GM12878 (cell line): ENCODE measurements at regions not wholly inside any gene's neighbourhood (a gene's known extent, or its start where the extent isn't known, plus 50 kb on each side); places are given as distances from the start of the nearest gene placed in this dataset.
A peak's percentile ranks its signal among the peaks of the same experiment; 100 is the strongest.

Experiments used
- BHLHE40 ChIP-seq, 2 experiments: fragments of 450-650 bp in 1 of 2; IDR thresholded peaks; 2 replicates each; pipeline ENCODE4 v1.6.1; 2011 to 2017; ENCODE audit warnings: low read depth in 2 of 2, borderline replicate concordance in 1 of 2, improper control_type of control experiment in 1 of 2, low read length in 1 of 2, mild to moderate bottlenecking in 1 of 2
- CREM ChIP-seq: IDR thresholded peaks from 2 replicates; pipeline ENCODE4 v1.6.1; 2014; ENCODE audit warnings: antibody characterized with exemption, low read depth
- DPF2 ChIP-seq: fragments of 450-650 bp; IDR thresholded peaks from 2 replicates; pipeline ENCODE4 v1.6.1; 2017; ENCODE audit warnings: mild to moderate bottlenecking
- IRF4 ChIP-seq: IDR thresholded peaks from 2 replicates; pipeline ENCODE4 v1.6.1; 2011; ENCODE audit warnings: low read depth, low read length
- JUNB ChIP-seq: IDR thresholded peaks from 2 replicates; pipeline ENCODE4 v1.6.1; 2016; ENCODE audit warnings: antibody characterized with exemption, mild to moderate bottlenecking
- MEF2B ChIP-seq: fragments of 450-650 bp; IDR thresholded peaks from 2 replicates; pipeline ENCODE4 v1.6.1; 2018; ENCODE audit warnings: mild to moderate bottlenecking, moderate library complexity; ENCODE audit not compliant: partially characterized antibody, poor library complexity, severe bottlenecking
- MTA3 ChIP-seq: IDR thresholded peaks from 2 replicates; pipeline ENCODE4 v1.6.1; 2012; ENCODE audit warnings: low read length, inconsistent platforms, borderline replicate concordance
- RAD21 ChIP-seq: IDR thresholded peaks from 2 replicates; pipeline ENCODE4 v1.6.1; 2011; ENCODE audit warnings: mild to moderate bottlenecking, low read depth, low read length, moderate library complexity; ENCODE audit not compliant: insufficient read depth
- RUNX3 ChIP-seq: IDR thresholded peaks from 2 replicates; pipeline ENCODE4 v1.6.1; 2012; ENCODE audit warnings: low read length, inconsistent platforms
- SREBF1 ChIP-seq: IDR thresholded peaks from 2 replicates; pipeline ENCODE4 v1.6.1; 2012; ENCODE audit warnings: mild to moderate bottlenecking, low read length
- SUZ12 ChIP-seq: fragments of 200-600 bp; sonication (generic); IDR thresholded peaks from one replicate; pipeline ENCODE4 v1.6.1; 2018; ENCODE audit warnings: antibody characterized with exemption, mild to moderate bottlenecking; ENCODE audit not compliant: unreplicated experiment
- ZNF622 ChIP-seq: fragments of 450-650 bp; IDR thresholded peaks from 2 replicates; pipeline ENCODE4 v1.6.1; 2017; ENCODE audit warnings: mild to moderate bottlenecking, inconsistent platforms
- TF ChIP-seq, protein P1 (sequence below): fragments of 450-650 bp; IDR thresholded peaks from 2 replicates; pipeline ENCODE4 v1.6.1; 2017; ENCODE audit warnings: borderline replicate concordance
- TF ChIP-seq, protein P2 (sequence below): IDR thresholded peaks from 2 replicates; pipeline ENCODE4 v1.6.1; 2011; ENCODE audit warnings: borderline replicate concordance, low read depth, mild to moderate bottlenecking, moderate library complexity, mixed read lengths, low read length; ENCODE audit not compliant: insufficient read depth; ENCODE audit errors: extremely low read length
- TF ChIP-seq, protein P3 (sequence below): fragments of 450-650 bp; IDR thresholded peaks from 2 replicates; pipeline ENCODE4 v1.6.1; 2017; ENCODE audit warnings: mild to moderate bottlenecking, moderate library complexity
- TF ChIP-seq, protein P4 (sequence below): fragments of 450-650 bp; IDR thresholded peaks from 2 replicates; pipeline ENCODE4 v1.6.1; 2017; ENCODE audit warnings: mild to moderate bottlenecking
- TF ChIP-seq, protein P5 (sequence below): fragments of 450-650 bp; IDR thresholded peaks from 2 replicates; pipeline ENCODE4 v1.6.1; 2017; ENCODE audit warnings: low read depth, mild to moderate bottlenecking, moderate library complexity
- TF ChIP-seq, protein P6 (sequence below), 3 experiments: IDR thresholded peaks in 2 of 3; conservative IDR thresholded peaks in 1 of 3; 2 replicates each; pipeline ENCODE4 v1.5.1; 2011; ENCODE audit warnings: low read depth in 3 of 3, low read length in 3 of 3, mild to moderate bottlenecking in 3 of 3, control low read depth in 2 of 3, moderate library complexity in 2 of 3, inconsistent platforms in 1 of 3, mixed read lengths in 1 of 3; ENCODE audit not compliant: control insufficient read depth in 2 of 3, insufficient read depth in 1 of 3; ENCODE audit errors: extremely low read depth in 1 of 3

DNA sequence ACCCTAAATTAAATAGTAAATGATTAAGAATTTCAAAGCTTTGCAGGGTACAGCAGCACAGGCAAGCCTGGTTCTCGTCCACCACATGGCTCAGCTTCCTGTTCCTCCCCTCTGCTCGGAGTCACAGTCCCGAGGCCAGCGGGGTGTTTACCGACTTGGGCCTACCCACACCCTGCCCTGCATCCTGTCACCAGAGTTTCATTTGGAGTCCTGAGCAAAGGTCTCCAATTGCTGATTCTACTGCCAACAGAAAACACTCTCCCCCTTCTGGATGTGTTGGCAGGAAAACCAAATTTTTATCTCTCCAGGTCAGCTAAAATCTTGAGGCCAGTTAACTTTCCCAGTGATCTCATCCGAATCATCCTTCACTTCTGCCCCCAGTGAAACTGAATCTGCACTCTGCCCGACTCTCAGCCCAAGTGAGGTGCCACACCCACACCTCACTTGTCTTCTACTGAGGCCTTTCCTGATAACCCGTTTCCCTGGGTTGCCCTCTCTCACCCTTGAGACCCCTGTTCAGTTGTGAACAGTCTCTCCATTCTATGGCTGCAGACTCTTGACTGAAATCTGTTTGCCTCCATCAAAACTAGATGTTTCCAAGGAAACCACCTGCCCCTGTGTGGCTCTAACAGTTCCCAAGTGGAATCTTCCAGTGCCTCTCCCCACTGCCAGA lies 71.2 kb downstream of the VCPKMT start (continued):
- TF ChIP-seq, protein P1, sequence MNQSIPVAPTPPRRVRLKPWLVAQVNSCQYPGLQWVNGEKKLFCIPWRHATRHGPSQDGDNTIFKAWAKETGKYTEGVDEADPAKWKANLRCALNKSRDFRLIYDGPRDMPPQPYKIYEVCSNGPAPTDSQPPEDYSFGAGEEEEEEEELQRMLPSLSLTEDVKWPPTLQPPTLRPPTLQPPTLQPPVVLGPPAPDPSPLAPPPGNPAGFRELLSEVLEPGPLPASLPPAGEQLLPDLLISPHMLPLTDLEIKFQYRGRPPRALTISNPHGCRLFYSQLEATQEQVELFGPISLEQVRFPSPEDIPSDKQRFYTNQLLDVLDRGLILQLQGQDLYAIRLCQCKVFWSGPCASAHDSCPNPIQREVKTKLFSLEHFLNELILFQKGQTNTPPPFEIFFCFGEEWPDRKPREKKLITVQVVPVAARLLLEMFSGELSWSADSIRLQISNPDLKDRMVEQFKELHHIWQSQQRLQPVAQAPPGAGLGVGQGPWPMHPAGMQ: no peak
- TF ChIP-seq BHLHE40 (IDR thresholded peaks at IDR 0.05; ENCODE audit: borderline replicate concordance in 1 of 2, low read depth in 2 of 2, low read length in 1 of 2): peak; percentile 5 to 26; a peak in 1 of 4 replicates
- no peak; the same call in 1 of the 2 replicates for TF ChIP-seq DPF2
- no peak for TF ChIP-seq SUZ12
- no peak for TF ChIP-seq CREM
- TF ChIP-seq, protein P2, sequence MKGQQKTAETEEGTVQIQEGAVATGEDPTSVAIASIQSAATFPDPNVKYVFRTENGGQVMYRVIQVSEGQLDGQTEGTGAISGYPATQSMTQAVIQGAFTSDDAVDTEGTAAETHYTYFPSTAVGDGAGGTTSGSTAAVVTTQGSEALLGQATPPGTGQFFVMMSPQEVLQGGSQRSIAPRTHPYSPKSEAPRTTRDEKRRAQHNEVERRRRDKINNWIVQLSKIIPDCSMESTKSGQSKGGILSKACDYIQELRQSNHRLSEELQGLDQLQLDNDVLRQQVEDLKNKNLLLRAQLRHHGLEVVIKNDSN: no peak
- no peak for TF ChIP-seq MTA3
- TF ChIP-seq, protein P3, sequence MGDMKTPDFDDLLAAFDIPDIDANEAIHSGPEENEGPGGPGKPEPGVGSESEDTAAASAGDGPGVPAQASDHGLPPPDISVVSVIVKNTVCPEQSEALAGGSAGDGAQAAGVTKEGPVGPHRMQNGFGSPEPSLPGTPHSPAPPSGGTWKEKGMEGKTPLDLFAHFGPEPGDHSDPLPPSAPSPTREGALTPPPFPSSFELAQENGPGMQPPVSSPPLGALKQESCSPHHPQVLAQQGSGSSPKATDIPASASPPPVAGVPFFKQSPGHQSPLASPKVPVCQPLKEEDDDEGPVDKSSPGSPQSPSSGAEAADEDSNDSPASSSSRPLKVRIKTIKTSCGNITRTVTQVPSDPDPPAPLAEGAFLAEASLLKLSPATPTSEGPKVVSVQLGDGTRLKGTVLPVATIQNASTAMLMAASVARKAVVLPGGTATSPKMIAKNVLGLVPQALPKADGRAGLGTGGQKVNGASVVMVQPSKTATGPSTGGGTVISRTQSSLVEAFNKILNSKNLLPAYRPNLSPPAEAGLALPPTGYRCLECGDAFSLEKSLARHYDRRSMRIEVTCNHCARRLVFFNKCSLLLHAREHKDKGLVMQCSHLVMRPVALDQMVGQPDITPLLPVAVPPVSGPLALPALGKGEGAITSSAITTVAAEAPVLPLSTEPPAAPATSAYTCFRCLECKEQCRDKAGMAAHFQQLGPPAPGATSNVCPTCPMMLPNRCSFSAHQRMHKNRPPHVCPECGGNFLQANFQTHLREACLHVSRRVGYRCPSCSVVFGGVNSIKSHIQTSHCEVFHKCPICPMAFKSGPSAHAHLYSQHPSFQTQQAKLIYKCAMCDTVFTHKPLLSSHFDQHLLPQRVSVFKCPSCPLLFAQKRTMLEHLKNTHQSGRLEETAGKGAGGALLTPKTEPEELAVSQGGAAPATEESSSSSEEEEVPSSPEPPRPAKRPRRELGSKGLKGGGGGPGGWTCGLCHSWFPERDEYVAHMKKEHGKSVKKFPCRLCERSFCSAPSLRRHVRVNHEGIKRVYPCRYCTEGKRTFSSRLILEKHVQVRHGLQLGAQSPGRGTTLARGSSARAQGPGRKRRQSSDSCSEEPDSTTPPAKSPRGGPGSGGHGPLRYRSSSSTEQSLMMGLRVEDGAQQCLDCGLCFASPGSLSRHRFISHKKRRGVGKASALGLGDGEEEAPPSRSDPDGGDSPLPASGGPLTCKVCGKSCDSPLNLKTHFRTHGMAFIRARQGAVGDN: peak; percentile 99
- no peak for TF ChIP-seq ZNF622
- TF ChIP-seq JUNB: no peak
- TF ChIP-seq, protein P4, sequence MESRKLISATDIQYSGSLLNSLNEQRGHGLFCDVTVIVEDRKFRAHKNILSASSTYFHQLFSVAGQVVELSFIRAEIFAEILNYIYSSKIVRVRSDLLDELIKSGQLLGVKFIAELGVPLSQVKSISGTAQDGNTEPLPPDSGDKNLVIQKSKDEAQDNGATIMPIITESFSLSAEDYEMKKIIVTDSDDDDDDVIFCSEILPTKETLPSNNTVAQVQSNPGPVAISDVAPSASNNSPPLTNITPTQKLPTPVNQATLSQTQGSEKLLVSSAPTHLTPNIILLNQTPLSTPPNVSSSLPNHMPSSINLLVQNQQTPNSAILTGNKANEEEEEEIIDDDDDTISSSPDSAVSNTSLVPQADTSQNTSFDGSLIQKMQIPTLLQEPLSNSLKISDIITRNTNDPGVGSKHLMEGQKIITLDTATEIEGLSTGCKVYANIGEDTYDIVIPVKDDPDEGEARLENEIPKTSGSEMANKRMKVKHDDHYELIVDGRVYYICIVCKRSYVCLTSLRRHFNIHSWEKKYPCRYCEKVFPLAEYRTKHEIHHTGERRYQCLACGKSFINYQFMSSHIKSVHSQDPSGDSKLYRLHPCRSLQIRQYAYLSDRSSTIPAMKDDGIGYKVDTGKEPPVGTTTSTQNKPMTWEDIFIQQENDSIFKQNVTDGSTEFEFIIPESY: no peak
- no peak for TF ChIP-seq MEF2B
- no peak for TF ChIP-seq IRF4
- TF ChIP-seq, protein P5, sequence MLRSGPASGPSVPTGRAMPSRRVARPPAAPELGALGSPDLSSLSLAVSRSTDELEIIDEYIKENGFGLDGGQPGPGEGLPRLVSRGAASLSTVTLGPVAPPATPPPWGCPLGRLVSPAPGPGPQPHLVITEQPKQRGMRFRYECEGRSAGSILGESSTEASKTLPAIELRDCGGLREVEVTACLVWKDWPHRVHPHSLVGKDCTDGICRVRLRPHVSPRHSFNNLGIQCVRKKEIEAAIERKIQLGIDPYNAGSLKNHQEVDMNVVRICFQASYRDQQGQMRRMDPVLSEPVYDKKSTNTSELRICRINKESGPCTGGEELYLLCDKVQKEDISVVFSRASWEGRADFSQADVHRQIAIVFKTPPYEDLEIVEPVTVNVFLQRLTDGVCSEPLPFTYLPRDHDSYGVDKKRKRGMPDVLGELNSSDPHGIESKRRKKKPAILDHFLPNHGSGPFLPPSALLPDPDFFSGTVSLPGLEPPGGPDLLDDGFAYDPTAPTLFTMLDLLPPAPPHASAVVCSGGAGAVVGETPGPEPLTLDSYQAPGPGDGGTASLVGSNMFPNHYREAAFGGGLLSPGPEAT: peak; percentile 61; the same call in 1 of the 2 replicates
- peak; percentile 46 for TF ChIP-seq RUNX3
- no peak for TF ChIP-seq SREBF1
- TF ChIP-seq RAD21: peak; percentile 9; the same call in 1 of the 2 replicates
- TF ChIP-seq, protein P6, sequence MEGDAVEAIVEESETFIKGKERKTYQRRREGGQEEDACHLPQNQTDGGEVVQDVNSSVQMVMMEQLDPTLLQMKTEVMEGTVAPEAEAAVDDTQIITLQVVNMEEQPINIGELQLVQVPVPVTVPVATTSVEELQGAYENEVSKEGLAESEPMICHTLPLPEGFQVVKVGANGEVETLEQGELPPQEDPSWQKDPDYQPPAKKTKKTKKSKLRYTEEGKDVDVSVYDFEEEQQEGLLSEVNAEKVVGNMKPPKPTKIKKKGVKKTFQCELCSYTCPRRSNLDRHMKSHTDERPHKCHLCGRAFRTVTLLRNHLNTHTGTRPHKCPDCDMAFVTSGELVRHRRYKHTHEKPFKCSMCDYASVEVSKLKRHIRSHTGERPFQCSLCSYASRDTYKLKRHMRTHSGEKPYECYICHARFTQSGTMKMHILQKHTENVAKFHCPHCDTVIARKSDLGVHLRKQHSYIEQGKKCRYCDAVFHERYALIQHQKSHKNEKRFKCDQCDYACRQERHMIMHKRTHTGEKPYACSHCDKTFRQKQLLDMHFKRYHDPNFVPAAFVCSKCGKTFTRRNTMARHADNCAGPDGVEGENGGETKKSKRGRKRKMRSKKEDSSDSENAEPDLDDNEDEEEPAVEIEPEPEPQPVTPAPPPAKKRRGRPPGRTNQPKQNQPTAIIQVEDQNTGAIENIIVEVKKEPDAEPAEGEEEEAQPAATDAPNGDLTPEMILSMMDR (IDR thresholded peaks at IDR 0.05 in 2 of 3, conservative IDR thresholded peaks at IDR 0.05 in 1 of 3; ENCODE audit: control insufficient read depth in 2 of 3, extremely low read depth in 1 of 3, insufficient read depth in 1 of 3, low read depth in 3 of 3, low read length in 3 of 3): no peak
